ENCODE measurements at regions not wholly inside any gene's neighbourhood (a gene's known extent, or its start where the extent isn't known, plus 50 kb on each side); places are given as distances from the start of the nearest gene placed in this dataset.

DNA sequence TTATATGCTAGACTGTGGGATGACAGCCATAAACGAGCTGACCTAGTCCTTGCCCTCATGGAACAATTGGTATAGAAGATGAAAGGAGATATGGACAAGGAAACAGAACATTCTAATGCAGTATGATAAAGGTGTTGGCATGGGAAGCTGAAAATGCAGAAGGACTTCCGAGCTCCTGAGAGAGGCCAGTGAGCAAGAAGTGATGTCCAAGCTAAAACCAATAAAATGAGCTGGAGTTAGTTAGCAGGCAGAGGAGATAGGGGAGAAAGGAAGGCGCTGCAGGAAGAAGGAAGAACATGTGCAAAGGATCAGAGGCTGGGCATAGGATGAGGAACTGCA, 64.5 kb downstream of the BOD1L2 start:
- TF ChIP-seq, protein P1, sequence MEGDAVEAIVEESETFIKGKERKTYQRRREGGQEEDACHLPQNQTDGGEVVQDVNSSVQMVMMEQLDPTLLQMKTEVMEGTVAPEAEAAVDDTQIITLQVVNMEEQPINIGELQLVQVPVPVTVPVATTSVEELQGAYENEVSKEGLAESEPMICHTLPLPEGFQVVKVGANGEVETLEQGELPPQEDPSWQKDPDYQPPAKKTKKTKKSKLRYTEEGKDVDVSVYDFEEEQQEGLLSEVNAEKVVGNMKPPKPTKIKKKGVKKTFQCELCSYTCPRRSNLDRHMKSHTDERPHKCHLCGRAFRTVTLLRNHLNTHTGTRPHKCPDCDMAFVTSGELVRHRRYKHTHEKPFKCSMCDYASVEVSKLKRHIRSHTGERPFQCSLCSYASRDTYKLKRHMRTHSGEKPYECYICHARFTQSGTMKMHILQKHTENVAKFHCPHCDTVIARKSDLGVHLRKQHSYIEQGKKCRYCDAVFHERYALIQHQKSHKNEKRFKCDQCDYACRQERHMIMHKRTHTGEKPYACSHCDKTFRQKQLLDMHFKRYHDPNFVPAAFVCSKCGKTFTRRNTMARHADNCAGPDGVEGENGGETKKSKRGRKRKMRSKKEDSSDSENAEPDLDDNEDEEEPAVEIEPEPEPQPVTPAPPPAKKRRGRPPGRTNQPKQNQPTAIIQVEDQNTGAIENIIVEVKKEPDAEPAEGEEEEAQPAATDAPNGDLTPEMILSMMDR (IDR thresholded peaks at IDR 0.05; ENCODE audit: poor library complexity), result no peak
- TF ChIP-seq EZH2 (IDR thresholded peaks at IDR 0.05; ENCODE audit: borderline replicate concordance), result no peak
- TF ChIP-seq EZH2phosphoT487 (IDR thresholded peaks at IDR 0.05; ENCODE audit: low read depth, severe bottlenecking, unreplicated experiment), result no peak

Measured in hepatocyte (in vitro differentiated cells).